Umbilical cord (tissue), 1 donor: ENCODE measurements at regions not wholly inside any gene's neighbourhood (a gene's known extent, or its start where the extent isn't known, plus 50 kb on each side); places are given as distances from the start of the nearest gene placed in this dataset.

Source experiments
- DNase-seq: peaks from one replicate; pipeline ENCODE4 v3.0.0-alpha.2; 2015; ENCODE audit warnings: low spot score

DNA sequence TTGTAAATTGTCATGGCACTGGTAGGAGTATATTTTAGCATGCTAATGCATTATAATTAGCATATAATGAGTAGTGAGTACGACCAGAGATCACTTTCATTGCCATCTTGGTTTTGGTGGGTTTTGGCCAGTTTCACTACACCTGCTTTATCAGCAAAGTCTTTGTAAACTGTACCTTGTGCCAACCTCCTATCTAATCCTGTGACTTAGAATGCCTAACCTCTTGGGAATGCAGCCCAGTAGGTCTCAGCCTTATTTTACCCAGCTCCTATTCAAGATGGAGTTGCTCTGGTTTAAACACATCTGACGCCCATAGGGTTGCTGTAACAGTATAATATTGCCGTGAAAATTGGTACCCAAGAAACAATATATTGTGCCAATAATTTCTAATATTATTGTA is 159.4 kb downstream of the MAGEB5 start:
- no peak for DNase-seq

GRCh38 chrX:26373829-26374228 is 157.9 kb downstream of the MAGEB5 start:
- DNase-seq: no peak

DNA sequence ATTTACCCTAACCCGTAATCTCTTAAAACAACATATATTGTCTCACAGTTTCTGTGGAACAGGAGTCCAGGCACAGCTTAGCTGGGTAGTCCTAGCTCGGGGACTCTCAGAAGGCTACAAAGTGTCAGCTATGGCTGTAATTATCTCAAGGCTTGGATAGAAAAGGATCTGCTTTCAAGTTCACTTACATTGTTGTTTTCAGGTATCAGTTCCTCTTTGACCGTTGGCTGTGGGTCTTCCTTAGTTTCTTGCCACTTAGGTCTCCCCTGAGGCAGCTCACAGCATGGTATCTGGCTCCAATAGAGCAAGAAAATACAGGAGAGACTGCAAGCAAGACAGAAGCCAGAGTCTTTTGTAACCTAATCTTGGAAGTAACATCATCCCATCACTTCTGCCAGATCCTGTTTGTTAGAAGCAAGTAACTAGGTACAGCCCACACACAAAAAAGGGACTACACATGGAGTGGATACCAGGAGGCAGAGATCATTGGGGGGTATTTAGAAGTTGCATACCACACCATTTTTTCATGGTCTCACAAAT is 137.0 kb downstream of the MAGEB5 start:
- DNase-seq: no peak

GRCh38 chrX:26347171-26347570 is 131.2 kb downstream of the MAGEB5 start:
- peak; percentile 0 for DNase-seq

- no peak for DNase-seq
Observed at GRCh38 chrX:26334232-26334631, 118.3 kb downstream of the MAGEB5 start.

- no peak for DNase-seq
Observed at GRCh38 chrX:26328608-26329319, 112.8 kb downstream of the MAGEB5 start.

DNA sequence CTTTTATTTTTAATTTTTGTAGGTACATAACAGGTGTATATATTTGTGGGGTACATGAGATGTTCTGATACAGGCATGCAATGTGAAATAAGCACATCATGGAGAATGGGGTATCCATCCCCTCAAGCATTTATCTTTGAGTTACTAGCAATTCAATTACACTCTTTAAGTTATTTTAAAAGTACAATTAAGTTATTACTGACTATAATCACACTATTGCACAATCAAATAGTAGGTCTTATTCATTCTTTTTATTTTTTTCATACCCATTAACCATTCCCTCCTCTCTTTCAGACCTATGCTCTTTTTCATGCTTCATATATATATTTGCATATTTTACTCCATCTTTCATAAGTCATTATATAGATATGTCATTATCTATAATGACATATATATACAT is 93.3 kb downstream of the MAGEB5 start:
- DNase-seq: no peak

DNA sequence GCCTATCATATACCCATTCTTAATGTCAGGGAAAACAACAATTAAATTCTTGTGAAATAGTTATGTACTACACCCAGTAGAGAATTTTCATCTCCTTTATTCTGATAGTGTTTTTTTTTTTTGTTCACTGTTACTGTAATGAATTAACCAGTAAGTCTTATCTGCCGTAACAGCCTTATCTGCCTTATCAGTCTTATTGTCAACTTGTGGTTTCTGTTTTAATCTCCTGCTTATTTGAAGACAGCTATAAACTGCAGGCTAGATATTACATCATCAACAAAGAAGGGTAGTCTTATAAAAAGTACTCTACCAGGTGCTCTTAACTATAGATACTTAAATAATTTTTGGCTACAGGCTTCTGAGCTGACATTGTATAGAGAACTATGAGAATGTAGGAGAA is 79.5 kb downstream of the MAGEB5 start:
- DNase-seq: no peak

DNA sequence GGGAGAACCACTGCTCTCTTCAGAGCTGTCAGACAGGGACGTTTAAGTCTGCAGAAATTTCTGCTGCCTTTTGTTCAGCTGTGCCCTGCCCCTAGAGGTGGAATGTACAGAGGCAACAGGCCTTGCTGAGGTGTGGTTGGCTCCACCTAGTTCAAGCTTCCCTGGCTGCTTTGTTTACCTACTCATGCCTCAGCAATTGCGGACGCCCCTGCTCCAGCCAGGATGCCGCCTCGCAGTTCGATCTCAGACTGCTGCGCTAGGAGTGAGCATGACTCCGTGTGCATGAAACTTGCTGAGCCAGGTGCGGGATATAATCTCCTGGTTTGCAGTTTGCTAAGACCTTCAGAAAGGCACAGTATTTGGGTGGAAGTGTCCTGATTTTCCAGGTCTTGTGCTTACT is 70.9 kb downstream of the MAGEB5 start:
- no peak for DNase-seq
